ENCODE measurements at regions not wholly inside any gene's neighbourhood (a gene's known extent, or its start where the extent isn't known, plus 50 kb on each side); places are given as distances from the start of the nearest gene placed in this dataset.
"Not testable (repeated sequence)": the region's sequence is repeated elsewhere in the genome, so short reads cannot be mapped to it uniquely, and the experiment has no call there.

- H3K9me3 ChIP-seq (replicated peaks); DNase-seq (ENCODE audit: low read depth in 1 of 2, low spot score in 2 of 2); H3K36me3 ChIP-seq: not testable (repeated sequence)
Observed at GRCh38 chr21:9745457-9746108, 775.8 kb upstream of the TPTE start.

GRCh38 chr21:9746311-9746710 is 775.1 kb upstream of the TPTE start:
- not testable (repeated sequence) for H3K36me3 ChIP-seq; H3K27me3 ChIP-seq (replicated peaks); H3K27ac ChIP-seq; H3K4me3 ChIP-seq; H3K9me3 ChIP-seq (replicated peaks); H3K4me1 ChIP-seq (replicated peaks); DNase-seq (ENCODE audit: low read depth in 1 of 2, low spot score in 2 of 2)

More at GRCh38 chr21:9745457-9746108, 775.8 kb upstream of the TPTE start:
- H3K4me1 ChIP-seq (replicated peaks); H3K27ac ChIP-seq; H3K27me3 ChIP-seq (replicated peaks); H3K4me3 ChIP-seq: not testable (repeated sequence)

GRCh38 chr21:9746831-9747606 is 774.4 kb upstream of the TPTE start:
- not testable (repeated sequence) for H3K27ac ChIP-seq; H3K9me3 ChIP-seq (replicated peaks); H3K27me3 ChIP-seq (replicated peaks); H3K4me3 ChIP-seq; H3K36me3 ChIP-seq; H3K4me1 ChIP-seq (replicated peaks); DNase-seq (ENCODE audit: low read depth in 1 of 2, low spot score in 2 of 2)

- H3K4me3 ChIP-seq; H3K27me3 ChIP-seq (replicated peaks); H3K27ac ChIP-seq; H3K9me3 ChIP-seq (replicated peaks); H3K36me3 ChIP-seq; H3K4me1 ChIP-seq (replicated peaks); DNase-seq (ENCODE audit: low read depth in 1 of 2, low spot score in 2 of 2): not testable (repeated sequence)
Observed at GRCh38 chr21:9747870-9748269, 773.5 kb upstream of the TPTE start.

- not testable (repeated sequence) for H3K9me3 ChIP-seq (replicated peaks); H3K4me1 ChIP-seq (replicated peaks); H3K4me3 ChIP-seq
Observed at GRCh38 chr21:9748451-9748850, 772.9 kb upstream of the TPTE start.

GRCh38 chr21:9749741-9750230 is 771.6 kb upstream of the TPTE start:
- not testable (repeated sequence) for DNase-seq (ENCODE audit: low read depth in 1 of 2, low spot score in 2 of 2); H3K4me1 ChIP-seq (replicated peaks); H3K36me3 ChIP-seq; H3K27ac ChIP-seq; H3K27me3 ChIP-seq (replicated peaks); H3K9me3 ChIP-seq (replicated peaks); H3K4me3 ChIP-seq

More at GRCh38 chr21:9748451-9748850, 772.9 kb upstream of the TPTE start:
- not testable (repeated sequence) for H3K36me3 ChIP-seq; DNase-seq (ENCODE audit: low read depth in 1 of 2, low spot score in 2 of 2); H3K27me3 ChIP-seq (replicated peaks); H3K27ac ChIP-seq

- H3K27me3 ChIP-seq (replicated peaks) = no peaks in the 10 kb centered on the region
- no peak overlapping the region for H3K4me3 ChIP-seq
- DNase-seq (ENCODE audit: low read depth in 1 of 2, low spot score in 2 of 2) = no peak
- no peak overlapping the region for H3K27ac ChIP-seq
- no peaks in the 10 kb centered on the region for H3K9me3 ChIP-seq (replicated peaks)
- no peaks in the 10 kb centered on the region for H3K4me1 ChIP-seq (replicated peaks)
- no peaks in the 10 kb centered on the region for H3K36me3 ChIP-seq
Observed at GRCh38 chr21:9750341-9751086, 770.9 kb upstream of the TPTE start.

GRCh38 chr21:9751087-9751585 is 770.2 kb upstream of the TPTE start:
- H3K36me3 ChIP-seq; H3K27ac ChIP-seq; H3K4me3 ChIP-seq; H3K9me3 ChIP-seq (replicated peaks); H3K27me3 ChIP-seq (replicated peaks); H3K4me1 ChIP-seq (replicated peaks); DNase-seq (ENCODE audit: low read depth in 1 of 2, low spot score in 2 of 2): not testable (repeated sequence)

- not testable (repeated sequence) for H3K27ac ChIP-seq; H3K36me3 ChIP-seq; H3K9me3 ChIP-seq (replicated peaks); H3K4me3 ChIP-seq; DNase-seq (ENCODE audit: low read depth in 1 of 2, low spot score in 2 of 2); H3K27me3 ChIP-seq (replicated peaks); H3K4me1 ChIP-seq (replicated peaks)
Observed at GRCh38 chr21:9752028-9752427, 769.4 kb upstream of the TPTE start.

GRCh38 chr21:9753441-9753840 is 767.9 kb upstream of the TPTE start:
- DNase-seq (ENCODE audit: low read depth in 1 of 2, low spot score in 2 of 2); H3K27ac ChIP-seq; H3K27me3 ChIP-seq (replicated peaks); H3K36me3 ChIP-seq; H3K4me1 ChIP-seq (replicated peaks); H3K9me3 ChIP-seq (replicated peaks); H3K4me3 ChIP-seq: not testable (repeated sequence)

- Histone ChIP-seq H3K4me1 (replicated peaks) (no peaks in the 10 kb centered on the region), H3K27ac (no peak overlapping the region), H3K27me3 (replicated peaks) (no peaks in the 10 kb centered on the region), H3K4me3 (no peak overlapping the region), H3K9me3 (replicated peaks) (peaks cover 8% of the 10 kb centered on the region; the same call in 1 of the 2 replicates), H3K36me3 (no peaks in the 10 kb centered on the region)
- no peak for DNase-seq (ENCODE audit: low read depth in 1 of 2, low spot score in 2 of 2)
Observed at GRCh38 chr21:9753943-9754342, 767.4 kb upstream of the TPTE start.

GRCh38 chr21:9754434-9754833 is 766.9 kb upstream of the TPTE start:
- not testable (repeated sequence) for H3K27ac ChIP-seq; H3K27me3 ChIP-seq (replicated peaks); H3K9me3 ChIP-seq (replicated peaks)

GRCh38 chr21:9755611-9756010 is 765.8 kb upstream of the TPTE start:
- Histone ChIP-seq H3K4me3 (no peak overlapping the region), H3K27ac (no peak overlapping the region), H3K36me3 (no peaks in the 10 kb centered on the region), H3K9me3 (replicated peaks) (peaks cover 10% of the 10 kb centered on the region; the same call in 1 of the 2 replicates), H3K4me1 (replicated peaks) (no peaks in the 10 kb centered on the region), H3K27me3 (replicated peaks) (no peaks in the 10 kb centered on the region)
- no peak for DNase-seq (ENCODE audit: low read depth in 1 of 2, low spot score in 2 of 2)

More at GRCh38 chr21:9754434-9754833, 766.9 kb upstream of the TPTE start:
- H3K36me3 ChIP-seq; DNase-seq (ENCODE audit: low read depth in 1 of 2, low spot score in 2 of 2); H3K4me1 ChIP-seq (replicated peaks); H3K4me3 ChIP-seq: not testable (repeated sequence)

GRCh38 chr21:9756677-9757076 is 764.7 kb upstream of the TPTE start:
- Histone ChIP-seq H3K4me3 (no peak overlapping the region), H3K4me1 (replicated peaks) (no peaks in the 10 kb centered on the region), H3K9me3 (replicated peaks) (peaks cover 10% of the 10 kb centered on the region), H3K27me3 (replicated peaks) (no peaks in the 10 kb centered on the region), H3K27ac (no peak overlapping the region), H3K36me3 (no peaks in the 10 kb centered on the region)
- DNase-seq (ENCODE audit: low read depth in 1 of 2, low spot score in 2 of 2) = no peak

Data from SJSA1 (cell line).